ENCODE measurements at regions not wholly inside any gene's neighbourhood (a gene's known extent, or its start where the extent isn't known, plus 50 kb on each side); places are given as distances from the start of the nearest gene placed in this dataset.
"Not testable (repeated sequence)": the region's sequence is repeated elsewhere in the genome, so short reads cannot be mapped to it uniquely, and the experiment has no call there.

DNA sequence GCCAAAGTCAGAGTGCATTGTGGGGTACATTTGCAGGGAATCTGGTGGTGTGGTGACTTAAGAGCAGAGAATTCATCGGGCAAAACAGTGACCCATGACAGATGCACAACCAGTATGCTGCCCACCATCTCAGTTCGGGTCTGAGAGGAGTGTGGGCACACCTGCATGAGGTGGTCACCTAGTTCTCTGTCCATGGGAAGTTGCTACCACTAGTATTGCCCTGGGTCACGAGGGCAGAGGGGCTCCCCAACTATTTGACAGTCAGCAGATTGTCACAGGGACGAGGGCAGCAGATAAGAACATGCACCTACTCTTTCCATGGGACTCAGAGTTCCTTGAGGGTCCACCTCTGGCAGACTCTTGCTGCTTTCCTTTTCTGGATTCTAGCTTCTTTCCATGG is 305.2 kb upstream of the MAOA start:
- DNase-seq (ENCODE audit: low read depth in 2 of 2) = no peak

DNA sequence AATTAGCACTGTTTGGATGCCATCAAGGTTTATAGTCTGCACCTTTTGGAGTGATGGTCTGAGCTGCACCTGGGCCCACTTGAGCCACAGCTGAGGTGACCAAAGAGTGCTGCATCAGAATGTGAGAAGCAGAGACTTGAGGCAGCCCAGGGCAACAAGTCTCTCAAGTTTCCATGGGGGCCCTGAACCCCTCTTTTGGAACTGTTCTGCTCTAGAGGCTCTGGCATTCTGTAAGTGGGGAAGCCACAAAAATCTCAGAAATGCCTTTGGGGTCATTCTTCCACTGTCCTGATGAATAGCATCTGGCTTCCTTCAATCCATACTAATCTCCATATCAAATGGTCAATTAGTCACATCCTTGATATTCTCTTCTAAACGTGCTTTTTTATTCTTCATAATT is 298.4 kb upstream of the MAOA start:
- DNase-seq (ENCODE audit: low read depth in 2 of 2) = no peak

DNA sequence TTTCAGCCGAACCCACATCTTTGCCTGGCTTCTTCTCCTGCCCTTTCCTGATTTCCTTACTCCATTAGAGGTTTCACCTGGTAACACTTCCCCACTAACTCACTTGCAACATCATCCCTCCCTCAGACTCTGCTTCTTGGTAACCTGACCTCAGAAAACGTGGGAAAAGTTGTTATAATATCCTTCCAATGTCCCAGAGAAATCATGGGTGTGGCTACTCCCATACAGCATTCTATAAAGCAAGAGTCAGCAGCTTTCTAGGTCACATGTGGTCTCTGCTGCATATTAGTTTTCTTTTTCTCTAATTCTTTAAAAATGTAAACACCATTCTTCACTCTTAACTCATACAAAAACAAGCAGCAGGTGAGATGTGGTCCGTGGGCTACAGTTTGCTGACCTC is 283.1 kb upstream of the MAOA start:
- no peak for DNase-seq (ENCODE audit: low read depth in 2 of 2)

DNA sequence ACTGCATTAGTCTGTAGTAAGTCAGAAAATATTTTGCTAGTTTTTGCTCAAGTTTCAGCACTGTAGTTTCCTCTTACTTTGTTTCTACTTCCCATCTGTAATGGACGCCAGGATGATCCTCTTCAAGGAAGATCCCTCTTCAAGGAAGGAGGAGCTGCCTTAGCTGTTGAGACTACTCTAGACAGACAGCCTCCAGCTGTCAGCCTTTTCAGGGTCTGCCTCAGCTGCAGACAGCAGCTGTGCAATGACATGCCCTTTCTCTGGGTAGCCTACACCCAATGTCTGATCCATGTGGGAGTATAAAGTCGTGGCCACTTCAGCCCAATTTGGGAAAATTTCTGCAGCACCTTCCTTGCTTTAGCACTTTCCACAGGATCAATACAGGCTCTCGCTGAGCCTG is 281.0 kb upstream of the MAOA start:
- DNase-seq (ENCODE audit: low read depth in 2 of 2) = no peak

DNA sequence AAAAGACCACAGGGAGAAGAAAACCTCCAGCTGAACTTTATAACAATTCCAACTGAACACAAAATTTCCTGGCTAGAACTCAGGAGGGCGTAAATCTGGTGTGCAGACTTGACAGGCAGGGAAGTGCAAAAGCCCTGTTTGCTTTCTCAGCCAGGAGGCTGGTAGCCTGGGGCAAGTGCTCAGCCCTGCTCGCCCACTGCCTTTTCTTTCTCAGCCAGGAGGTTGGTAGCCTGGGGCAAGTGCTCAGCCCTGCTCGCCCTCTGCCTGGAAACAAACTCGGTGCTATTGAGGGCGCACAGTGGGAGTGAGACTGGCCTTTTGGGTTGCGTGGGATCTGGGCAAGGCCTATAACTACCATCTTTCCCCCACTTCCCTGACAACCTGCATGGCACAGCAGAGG is 275.4 kb upstream of the MAOA start:
- no peak for DNase-seq (ENCODE audit: low read depth in 2 of 2)

DNA sequence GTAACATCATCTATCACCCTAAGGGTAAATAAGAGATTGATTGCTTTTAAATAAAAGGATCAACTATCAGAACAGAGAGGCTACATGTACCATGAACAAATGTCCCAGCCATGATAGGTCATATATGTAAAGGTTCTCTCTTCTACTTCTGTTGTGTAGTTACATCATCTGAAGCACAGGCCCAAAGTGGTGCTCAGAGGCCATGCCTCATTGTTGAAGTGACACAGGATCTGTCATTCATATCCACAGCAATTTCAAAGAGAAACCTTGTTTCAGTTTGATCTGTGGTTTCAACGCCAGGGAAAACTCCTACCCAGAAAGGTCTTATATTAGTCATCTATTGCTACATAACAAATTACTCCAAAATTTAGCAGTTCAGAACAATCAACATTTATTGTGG is 269.2 kb upstream of the MAOA start:
- no peak for DNase-seq (ENCODE audit: low read depth in 2 of 2)

DNA sequence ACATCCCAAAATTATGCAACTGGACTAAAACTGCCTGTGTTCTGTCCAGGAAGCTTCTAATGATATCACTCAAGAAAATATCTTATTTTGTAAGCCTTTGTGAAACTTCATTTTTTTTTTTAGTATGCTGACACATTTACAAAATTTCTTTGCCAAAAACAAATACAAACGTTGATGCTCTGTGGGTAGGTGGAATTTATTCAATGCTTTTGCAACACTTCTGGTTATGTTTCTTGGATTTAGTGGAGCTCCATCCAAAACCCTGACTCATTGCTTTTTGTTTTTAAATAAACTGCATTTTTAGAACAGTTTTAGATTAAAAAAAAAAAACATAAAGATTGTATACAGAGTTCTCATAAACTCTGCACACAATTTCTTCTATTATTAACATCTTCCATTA is 250.9 kb upstream of the MAOA start:
- DNase-seq (ENCODE audit: low read depth in 2 of 2) = no peak

DNA sequence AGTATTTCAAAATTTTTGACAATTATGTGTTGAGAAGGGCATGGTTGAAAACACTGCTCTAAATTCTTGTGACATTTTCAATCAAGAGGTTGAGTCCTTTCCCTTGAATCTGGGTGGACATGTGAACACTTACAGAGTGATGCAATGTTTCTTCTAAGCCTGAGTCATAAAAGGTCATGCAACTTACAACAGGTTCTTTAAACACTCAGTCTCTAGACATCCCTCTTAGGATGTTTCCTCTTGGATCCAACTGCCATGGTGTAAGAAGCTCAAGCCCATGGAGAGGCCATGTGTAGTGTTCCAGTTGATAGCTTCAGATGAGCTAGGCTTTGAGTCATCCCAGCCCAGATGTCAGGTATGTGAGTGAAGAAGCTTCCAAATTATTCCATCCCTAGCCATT is 232.2 kb upstream of the MAOA start:
- no peak for DNase-seq (ENCODE audit: low read depth in 2 of 2)

DNA sequence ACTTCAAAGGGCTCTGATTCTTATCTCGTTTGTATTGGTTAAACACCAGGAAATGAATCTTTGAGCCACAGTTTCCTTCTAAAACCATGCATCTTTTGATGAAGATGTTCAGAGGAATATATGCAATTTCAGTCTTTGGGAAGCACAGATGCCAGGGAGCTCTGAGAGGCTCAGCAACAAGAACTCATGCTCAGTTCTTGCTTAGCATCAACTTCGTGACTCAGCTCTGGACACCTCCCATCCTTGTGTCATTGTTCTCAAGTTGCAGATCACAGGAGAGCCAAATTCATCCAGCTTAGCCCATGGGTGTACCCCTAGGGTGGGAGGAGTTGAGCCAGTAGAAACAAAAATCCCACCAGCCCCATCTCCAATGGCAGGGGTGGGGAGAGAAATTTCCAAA is 219.6 kb upstream of the MAOA start:
- DNase-seq (ENCODE audit: low read depth in 2 of 2) = no peak

DNA sequence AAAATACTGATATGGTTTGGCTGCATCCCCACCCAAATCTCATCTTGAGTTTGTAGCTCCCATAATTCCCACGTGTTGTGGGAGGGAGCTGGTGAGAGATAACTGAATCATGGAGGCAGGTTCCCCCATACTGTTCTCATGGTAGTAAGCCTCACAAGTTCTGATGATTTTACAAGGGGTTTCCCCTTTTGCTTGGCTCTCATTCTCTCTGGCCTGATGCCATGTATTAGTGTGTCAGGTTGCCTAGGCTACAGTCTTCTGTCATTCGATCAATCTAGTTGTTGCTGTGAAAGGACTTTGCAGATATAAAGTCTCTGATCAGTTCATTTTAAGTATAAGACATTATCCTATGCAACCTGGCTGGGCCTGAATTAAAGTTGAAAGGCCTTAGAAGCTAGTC is 209.3 kb upstream of the MAOA start:
- no peak for DNase-seq (ENCODE audit: low read depth in 2 of 2)

DNA sequence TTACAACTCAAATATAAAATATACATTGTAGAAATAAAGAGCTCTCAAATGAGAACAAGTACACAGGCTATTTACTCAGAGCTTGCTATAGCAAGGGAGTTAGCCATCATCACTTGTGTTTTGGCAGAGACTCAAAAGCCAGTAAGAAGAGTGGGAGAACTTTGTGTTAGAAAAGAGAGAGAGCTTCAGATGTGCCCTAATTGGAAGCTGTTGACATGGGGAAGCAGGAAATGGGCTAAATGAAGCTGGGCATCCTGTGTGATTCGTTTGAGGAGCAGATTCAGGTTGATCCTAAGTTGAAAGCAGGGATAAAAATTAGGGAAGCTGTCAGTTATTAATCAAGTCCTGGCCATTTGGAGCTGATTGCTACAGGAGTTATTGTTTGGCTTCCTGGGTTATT is 207.4 kb upstream of the MAOA start:
- DNase-seq (ENCODE audit: low read depth in 2 of 2) = no peak

DNA sequence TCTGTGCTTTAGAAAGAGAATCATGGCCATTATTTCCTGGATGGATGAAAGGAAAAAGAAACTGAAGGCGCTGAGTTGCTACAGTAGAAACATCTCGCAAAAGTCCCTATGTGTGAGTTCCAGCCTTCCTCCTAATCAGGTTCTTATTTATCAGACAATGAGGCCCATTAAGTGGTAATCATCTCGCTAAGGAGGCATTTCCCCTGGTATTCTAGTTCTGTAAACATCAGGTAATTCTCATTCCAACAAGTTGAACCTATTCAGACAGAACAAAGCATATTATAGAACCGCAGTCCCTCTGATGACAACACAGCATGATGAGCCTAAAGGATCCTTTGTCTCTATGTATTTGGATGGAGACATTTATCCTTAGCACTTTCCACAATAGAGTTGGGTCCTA is 205.7 kb upstream of the MAOA start:
- no peak for DNase-seq (ENCODE audit: low read depth in 2 of 2)

DNA sequence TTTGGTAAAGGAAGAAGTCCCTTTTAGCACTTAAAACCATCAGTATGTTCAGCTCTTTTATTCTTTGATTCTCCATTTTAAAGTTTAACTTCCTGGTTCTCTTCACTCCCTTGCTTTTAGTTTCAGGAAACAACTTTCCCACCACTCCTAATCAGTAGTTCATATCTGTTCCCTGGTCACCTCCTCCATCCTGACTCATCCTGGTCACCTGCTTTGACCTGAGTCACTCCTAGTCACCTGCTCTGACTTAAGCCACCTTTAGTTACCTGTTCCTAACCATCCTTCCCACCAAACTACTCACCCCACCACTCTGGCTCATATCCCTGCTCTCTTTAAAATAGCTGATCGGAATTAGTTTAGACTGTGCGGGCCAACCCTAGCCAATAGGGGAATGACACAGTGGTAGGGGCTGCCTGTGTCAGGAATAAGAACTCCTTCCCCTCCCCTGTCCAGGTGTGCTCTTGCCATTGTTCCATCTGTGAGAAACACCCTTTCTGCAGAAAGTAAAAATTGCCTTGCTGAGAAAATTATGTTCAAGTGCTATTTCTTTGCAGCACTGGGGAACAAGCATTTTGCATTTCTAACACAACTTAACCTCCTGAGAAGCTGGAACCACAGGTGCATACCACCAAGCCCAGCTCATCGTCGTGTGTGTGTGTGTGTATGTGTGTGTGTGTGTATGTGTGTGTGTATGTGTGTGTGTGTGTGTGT is 204.0 kb upstream of the MAOA start:
- DNase-seq (ENCODE audit: low read depth in 2 of 2) = not testable (repeated sequence)

DNA sequence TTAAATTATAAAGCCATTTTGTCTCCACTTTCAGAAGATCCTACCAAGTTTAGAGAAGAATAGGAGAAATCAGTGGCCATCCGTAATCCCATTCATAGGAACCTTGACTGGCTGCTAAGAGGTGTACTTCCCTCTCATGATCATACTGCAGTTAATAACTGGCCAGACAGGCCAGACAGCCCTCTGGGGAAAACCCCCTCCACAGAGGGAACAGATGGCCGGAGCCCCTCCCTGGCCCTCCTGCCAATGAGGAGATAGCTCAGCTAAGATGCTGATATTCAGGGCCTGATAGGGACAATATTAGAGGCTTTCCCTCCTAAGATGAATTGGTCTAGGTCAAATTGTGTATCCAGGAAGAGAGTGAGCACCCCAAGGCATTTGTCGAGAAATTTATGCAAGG is 200.0 kb upstream of the MAOA start:
- no peak for DNase-seq (ENCODE audit: low read depth in 2 of 2)

DNA sequence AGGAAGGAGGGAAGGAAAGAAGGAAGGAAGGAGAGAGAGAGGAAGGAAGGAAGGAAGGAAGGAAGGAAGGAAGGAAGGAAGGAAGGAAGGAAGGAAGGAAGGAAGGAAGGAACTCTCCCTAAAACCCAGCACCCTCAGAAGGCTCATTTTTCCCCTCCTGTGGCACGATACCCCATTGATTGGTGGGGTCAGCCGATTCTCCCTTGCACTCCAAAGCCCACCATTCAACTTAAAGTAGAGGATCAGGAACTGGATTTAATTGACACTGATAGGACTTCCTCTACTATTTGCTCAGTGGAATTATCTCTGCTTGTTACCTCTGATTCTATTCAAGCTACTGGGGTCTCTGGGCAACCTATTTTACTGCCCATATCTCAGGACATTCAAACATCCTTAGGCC is 199.2 kb upstream of the MAOA start:
- DNase-seq (ENCODE audit: low read depth in 2 of 2) = no peak

DNA sequence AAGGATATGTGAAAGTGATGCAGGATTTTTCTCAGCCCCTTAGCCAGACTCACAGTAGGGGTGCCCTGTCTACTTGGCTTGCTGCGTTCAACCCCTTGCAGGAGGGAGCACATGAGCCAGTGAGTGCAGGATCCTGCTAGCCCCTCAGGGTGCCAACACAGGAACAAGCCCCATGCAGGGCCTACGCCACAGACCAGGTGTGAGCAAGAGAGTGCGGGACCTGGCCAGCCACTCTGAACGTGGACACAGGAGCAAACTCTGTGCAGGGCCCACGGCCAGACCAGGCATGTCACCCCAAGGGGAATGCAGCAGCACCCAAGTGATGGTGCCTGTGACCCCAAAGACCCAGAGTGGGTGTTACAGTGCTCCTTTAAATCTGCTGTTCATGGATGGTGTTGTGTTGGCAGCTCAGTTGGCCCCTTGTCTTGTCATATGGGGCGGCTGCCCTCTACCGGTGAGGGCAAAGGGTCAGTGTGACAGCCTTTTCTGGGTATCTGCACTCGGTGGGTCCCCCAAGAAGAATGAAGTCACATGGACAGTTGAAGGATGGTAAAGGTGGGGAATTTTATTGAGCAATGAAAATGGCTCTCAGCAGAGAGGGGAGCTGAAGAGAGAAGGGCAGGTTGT is 188.4 kb upstream of the MAOA start:
- no peak for DNase-seq (ENCODE audit: low read depth in 2 of 2)

DNA sequence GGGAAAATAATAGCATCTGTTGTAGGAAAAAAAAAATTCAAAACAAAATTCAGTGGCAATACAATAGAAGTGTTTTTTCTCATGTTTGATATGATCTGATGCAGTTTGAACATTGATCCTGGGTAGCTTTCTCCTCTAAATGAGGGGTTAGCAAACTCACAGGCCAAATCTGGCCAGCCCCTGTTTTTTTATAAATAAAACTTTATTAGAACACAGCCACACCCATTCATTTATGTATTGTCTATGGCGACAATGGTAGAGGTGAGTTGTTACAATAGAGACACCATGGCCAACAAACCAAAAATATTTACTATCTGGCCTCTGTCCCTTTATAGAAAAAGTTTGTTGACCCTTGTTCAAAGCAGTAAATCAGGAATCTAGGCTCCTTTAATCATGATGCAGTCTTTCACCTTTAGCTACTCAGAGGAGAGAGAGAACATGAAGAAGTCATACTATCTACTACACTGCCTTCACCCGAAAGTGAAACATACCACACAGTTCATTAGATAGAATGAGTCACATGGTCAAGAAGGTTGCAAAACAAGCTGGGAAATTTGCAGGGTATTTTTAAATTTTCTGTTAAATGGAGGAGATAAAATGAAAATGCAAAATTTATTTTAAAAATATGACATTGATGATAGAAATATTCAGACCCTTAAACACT is 186.6 kb upstream of the MAOA start:
- no peak for DNase-seq (ENCODE audit: low read depth in 2 of 2)

DNA sequence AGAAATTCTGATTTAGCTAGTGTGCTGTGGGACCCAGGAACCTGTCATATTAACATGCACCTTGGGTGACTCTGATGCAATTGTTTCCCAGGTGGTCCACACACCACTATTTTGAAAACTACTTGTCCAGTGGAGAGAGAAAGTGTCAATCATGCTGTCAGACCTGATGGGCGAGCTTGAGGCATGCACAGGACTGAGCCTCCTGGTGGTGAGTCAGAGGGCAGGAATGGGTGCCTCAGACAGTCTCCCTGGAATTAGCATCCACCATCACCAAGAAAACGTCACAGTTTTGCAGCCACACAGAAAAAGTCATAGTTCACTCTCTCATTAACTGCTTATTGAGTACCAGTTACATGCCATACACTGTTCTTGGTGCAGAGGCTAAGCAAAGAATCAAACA is 181.8 kb upstream of the MAOA start:
- no peak for DNase-seq (ENCODE audit: low read depth in 2 of 2)

DNA sequence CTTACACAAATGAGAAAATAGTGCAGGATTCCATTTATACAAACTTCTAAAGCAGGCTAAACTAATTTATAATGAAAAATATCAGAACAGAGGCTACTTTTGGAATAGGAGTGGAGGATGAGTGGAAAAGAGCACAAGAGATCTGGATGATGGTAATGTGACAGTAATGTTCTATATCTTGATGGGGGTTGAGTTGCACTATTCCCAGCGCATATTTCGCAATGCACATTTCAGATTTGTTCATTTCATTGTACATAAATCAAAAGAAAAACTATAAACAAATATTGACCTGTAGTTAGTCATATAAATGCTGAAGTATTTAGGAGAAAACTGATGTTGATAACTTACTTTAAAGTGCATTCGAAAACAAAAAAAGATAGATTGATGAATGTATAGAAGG is 177.0 kb upstream of the MAOA start:
- DNase-seq (ENCODE audit: low read depth in 2 of 2) = no peak

DNA sequence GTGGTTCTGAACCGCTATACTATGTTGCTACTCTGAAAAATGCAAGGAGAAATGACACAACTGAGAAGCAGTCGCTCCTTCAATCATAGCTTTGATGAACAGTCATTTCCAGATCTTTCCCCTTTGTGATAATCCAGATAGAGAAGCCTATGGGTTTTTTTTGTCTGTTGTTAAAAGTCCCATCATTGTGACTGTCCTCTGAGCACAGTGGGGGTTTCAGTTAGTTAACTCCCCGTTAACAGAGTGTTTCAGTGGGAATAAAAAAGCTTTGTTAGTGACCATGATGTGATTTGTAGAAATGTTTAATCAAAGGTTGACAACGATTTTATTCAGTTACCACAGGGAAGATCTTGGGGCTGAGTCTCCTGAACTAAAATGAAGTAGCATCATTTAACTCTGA is 176.2 kb upstream of the MAOA start:
- DNase-seq (ENCODE audit: low read depth in 2 of 2) = no peak

DNA sequence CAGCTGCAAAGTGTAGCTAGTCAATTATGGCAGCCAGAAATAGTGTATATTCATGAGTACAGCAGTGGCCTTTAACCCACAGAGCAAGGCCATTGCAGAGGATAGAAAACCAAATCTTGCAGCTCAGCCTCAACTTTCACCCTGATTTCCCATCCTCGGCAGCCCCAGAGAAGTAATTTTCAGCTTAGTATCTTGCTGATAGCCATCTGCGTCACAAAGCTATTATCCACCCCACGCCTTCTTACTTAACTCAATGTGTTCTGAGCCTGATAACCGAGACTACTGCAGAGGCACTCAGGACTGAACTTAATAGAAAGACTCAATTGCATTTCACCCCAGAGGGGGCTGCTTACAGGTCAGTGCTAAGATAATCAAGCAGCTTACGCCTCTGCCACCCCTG is 174.5 kb upstream of the MAOA start:
- no peak for DNase-seq (ENCODE audit: low read depth in 2 of 2)

DNA sequence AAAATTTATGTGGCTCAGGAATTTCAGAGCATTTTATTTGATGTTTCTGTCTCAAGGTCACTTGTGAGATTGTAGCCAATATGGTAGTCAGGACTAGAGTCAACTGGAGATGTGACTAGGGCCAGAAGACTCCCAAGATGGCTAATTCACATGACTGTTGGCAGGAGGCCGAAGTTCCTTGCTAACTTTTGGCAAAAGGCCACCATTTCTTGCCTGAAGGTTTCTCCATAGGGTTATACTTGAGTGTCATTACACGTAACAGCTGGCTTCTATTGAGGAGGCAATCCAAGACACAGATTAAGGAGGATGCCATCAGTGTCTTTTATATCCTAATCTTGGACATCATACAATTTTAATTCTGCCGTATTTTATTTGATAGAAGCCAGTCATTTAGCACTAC is 162.3 kb upstream of the MAOA start:
- no peak for DNase-seq (ENCODE audit: low read depth in 2 of 2)

DNA sequence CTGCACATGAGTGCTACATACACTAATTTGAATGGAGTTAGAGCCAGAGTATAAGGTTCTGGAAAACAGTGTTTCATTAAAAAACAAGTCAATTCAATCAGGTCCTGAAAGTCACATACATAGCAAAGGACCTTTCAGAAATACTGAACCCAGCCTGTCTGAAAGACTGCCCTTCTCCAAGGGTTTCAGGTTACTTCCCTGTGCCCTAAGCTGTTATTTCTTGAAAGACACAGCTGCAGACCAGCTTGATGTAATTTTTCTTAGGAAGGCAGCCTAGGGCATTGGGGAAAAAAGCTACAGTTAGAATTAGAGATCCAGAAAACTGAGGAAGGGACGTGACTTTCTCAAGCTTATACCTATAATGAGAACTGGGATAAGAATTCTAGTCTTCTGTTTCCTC is 155.9 kb upstream of the MAOA start:
- DNase-seq (ENCODE audit: low read depth in 2 of 2) = no peak

Data from fibroblast of skin of left quadriceps (primary cell).